ENCODE measurements at regions not wholly inside any gene's neighbourhood (a gene's known extent, or its start where the extent isn't known, plus 50 kb on each side); places are given as distances from the start of the nearest gene placed in this dataset.
A peak's percentile ranks its signal among the peaks of the same experiment; 100 is the strongest.

- H3K79me2 ChIP-seq (ENCODE audit: insufficient read depth, low read length), result no peaks in the 10 kb centered on the region
- no peak for DNase-seq (ENCODE audit: low read depth, low spot score)
- no peaks in the 10 kb centered on the region for H3K36me3 ChIP-seq (ENCODE audit: control insufficient read depth in 1 of 2, insufficient read depth in 2 of 2, low read length in 2 of 2)
- no peaks in the 10 kb centered on the region; the same call in 1 of the 2 replicates for H4K20me1 ChIP-seq (ENCODE audit: insufficient read depth)
- ChIA-PET RAD21 (ENCODE audit: low non-redundant PET in 1 of 2, low total read pairs in 2 of 2, uncharacterized antibody in 2 of 2, unreplicated experiment in 2 of 2) (no interaction called here), POLR2A (no interaction called here), CTCF (interaction anchor here (0.9 to 1.9 kb wide), 4 partner anchors 11 to 404 kb away, joined by 3 to 17 read pairs (median 10); no protein-coding TSS in a partner anchor)
- H3K9me3 ChIP-seq (ENCODE audit: control insufficient read depth in 1 of 2, insufficient read depth in 1 of 2, low read depth in 1 of 2, low read length in 2 of 2), result no peaks in the 10 kb centered on the region
- H2AFZ ChIP-seq (ENCODE audit: low read depth, low read length, poor library complexity, severe bottlenecking), result peak overlapping the region; percentile 42
- TF ChIP-seq, protein P1, sequence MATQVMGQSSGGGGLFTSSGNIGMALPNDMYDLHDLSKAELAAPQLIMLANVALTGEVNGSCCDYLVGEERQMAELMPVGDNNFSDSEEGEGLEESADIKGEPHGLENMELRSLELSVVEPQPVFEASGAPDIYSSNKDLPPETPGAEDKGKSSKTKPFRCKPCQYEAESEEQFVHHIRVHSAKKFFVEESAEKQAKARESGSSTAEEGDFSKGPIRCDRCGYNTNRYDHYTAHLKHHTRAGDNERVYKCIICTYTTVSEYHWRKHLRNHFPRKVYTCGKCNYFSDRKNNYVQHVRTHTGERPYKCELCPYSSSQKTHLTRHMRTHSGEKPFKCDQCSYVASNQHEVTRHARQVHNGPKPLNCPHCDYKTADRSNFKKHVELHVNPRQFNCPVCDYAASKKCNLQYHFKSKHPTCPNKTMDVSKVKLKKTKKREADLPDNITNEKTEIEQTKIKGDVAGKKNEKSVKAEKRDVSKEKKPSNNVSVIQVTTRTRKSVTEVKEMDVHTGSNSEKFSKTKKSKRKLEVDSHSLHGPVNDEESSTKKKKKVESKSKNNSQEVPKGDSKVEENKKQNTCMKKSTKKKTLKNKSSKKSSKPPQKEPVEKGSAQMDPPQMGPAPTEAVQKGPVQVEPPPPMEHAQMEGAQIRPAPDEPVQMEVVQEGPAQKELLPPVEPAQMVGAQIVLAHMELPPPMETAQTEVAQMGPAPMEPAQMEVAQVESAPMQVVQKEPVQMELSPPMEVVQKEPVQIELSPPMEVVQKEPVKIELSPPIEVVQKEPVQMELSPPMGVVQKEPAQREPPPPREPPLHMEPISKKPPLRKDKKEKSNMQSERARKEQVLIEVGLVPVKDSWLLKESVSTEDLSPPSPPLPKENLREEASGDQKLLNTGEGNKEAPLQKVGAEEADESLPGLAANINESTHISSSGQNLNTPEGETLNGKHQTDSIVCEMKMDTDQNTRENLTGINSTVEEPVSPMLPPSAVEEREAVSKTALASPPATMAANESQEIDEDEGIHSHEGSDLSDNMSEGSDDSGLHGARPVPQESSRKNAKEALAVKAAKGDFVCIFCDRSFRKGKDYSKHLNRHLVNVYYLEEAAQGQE (IDR thresholded peaks at IDR 0.05; ENCODE audit: low read depth), result no peak
- no peak for TF ChIP-seq ATF3 (IDR thresholded peaks at IDR 0.05)
- TF ChIP-seq EGR1 (IDR thresholded peaks at IDR 0.05; ENCODE audit: low read depth), result no peak
- TF ChIP-seq EZH2 (IDR thresholded peaks at IDR 0.05), result no peak
- no peak for TF ChIP-seq CEBPB (IDR thresholded peaks at IDR 0.05; ENCODE audit: low read depth)
- no peak for TF ChIP-seq POLR2A (IDR thresholded peaks at IDR 0.05; ENCODE audit: borderline replicate concordance, extremely low read depth, insufficient read depth, insufficient read length)
- no peak for TF ChIP-seq JUND (IDR thresholded peaks at IDR 0.05)
- no peak for TF ChIP-seq ZNF274 (IDR thresholded peaks at IDR 0.05; ENCODE audit: low read depth, low read length)
- TF ChIP-seq, protein P2, sequence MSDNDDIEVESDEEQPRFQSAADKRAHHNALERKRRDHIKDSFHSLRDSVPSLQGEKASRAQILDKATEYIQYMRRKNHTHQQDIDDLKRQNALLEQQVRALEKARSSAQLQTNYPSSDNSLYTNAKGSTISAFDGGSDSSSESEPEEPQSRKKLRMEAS (IDR thresholded peaks at IDR 0.05), result no peak
- no peak for TF ChIP-seq SP1 (IDR thresholded peaks at IDR 0.05; ENCODE audit: low read depth)
- no peak for TF ChIP-seq FOSL1 (IDR thresholded peaks at IDR 0.05; ENCODE audit: low read depth)
- TF ChIP-seq EZH2phosphoT487 (IDR thresholded peaks at IDR 0.05; ENCODE audit: borderline replicate concordance), result no peak
- no peak for TF ChIP-seq SRF (IDR thresholded peaks at IDR 0.05; ENCODE audit: low read depth)
- no peak for TF ChIP-seq CBX3 (IDR thresholded peaks at IDR 0.05; ENCODE audit: low read depth)
- no peak for TF ChIP-seq POLR2AphosphoS5 (IDR thresholded peaks at IDR 0.05; ENCODE audit: low read depth, low read length)
- no peak for TF ChIP-seq CTCF (IDR thresholded peaks at IDR 0.05 in 2 of 3, conservative IDR thresholded peaks at IDR 0.05 in 1 of 3; ENCODE audit: borderline replicate concordance in 1 of 3, insufficient read depth in 1 of 3, low read depth in 2 of 3, low read length in 2 of 3)
- no peak for TF ChIP-seq YY1 (IDR thresholded peaks at IDR 0.05; ENCODE audit: extremely low read depth, insufficient replicate concordance, low read depth, low read length)
- TF ChIP-seq RAD21 (IDR thresholded peaks at IDR 0.05; ENCODE audit: low read depth), result no peak
- no peaks in the 10 kb centered on the region for H3K4me1 ChIP-seq (ENCODE audit: control insufficient read depth in 1 of 2, insufficient read depth in 2 of 2, low read length in 2 of 2)
- no peaks in the 10 kb centered on the region for H3K27me3 ChIP-seq (ENCODE audit: insufficient read depth, low read length)
- H3K27ac ChIP-seq (ENCODE audit: low read depth, low read length), result no peak overlapping the region
- H3K4me2 ChIP-seq (ENCODE audit: low read length), result no peak overlapping the region
- intact Hi-C loops (cut with micrococcal nuclease), result loop anchor here (1.0 to 10.0 kb wide), 4 partner anchors 38 to 474 kb away; no protein-coding TSS in a partner anchor
- no peak overlapping the region for H3K9ac ChIP-seq (ENCODE audit: low read length)
- ATAC-seq, result no peak
- no TSS peak for BruUV-seq (replicated peaks)
- no peak overlapping the region for H3K4me3 ChIP-seq (replicated peaks in 1 of 2; ENCODE audit: low read depth in 1 of 2, low read length in 2 of 2)
- no peaks in the 10 kb centered on the region for H3K9me2 ChIP-seq (ENCODE audit: insufficient read depth)
Observed at GRCh38 chr13:62358646-62358932, 942.9 kb upstream of the PCDH20 start.

Data from HCT116 (cell line).